Astrocyte of the cerebellum (primary cell): ENCODE measurements at regions not wholly inside any gene's neighbourhood (a gene's known extent, or its start where the extent isn't known, plus 50 kb on each side); places are given as distances from the start of the nearest gene placed in this dataset.
"Not testable (repeated sequence)": the region's sequence is repeated elsewhere in the genome, so short reads cannot be mapped to it uniquely, and the experiment has no call there.

ENCODE experiments used
- DNase-seq: peaks from one replicate; pipeline ENCODE4 v3.0.0-alpha.2; 2011; ENCODE audit warnings: low read depth
- H3K4me3 ChIP-seq: 2 replicates; pipeline ENCODE4 v1.5.1; 2011; ENCODE audit warnings: mild to moderate bottlenecking, low read depth, low read length, moderate library complexity
- in situ Hi-C: cut with HindIII; loops from 2 replicates; pipeline ENCODE4 v1.10.0; 2017; ENCODE audit warnings: low sequenced_read_pairs
- TF ChIP-seq, protein P1 (sequence below): IDR thresholded peaks from 2 replicates; pipeline ENCODE4 v1.5.1; 2012; ENCODE audit warnings: low read length, low read depth, moderate library complexity, mild to moderate bottlenecking; ENCODE audit errors: missing control alignments

DNA sequence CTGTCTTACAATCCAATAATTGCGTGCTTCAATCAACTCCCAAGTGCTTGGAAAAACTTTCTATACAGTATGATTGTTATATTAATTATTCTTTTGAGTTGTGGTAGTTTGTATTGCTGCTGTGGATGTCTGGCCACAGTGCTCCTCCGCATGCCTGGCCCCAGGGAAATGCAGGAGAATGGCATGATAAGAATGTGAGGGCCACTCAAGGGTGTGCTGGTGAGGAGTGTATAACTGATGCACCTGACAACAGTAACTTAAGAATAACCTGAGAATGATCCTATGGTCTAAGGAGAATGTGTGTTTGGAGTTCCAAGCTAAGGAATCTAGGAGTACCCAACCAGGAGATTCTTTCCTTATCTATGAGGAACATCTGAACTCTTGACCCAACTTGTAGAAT is 152.9 kb upstream of the APC start:
- DNase-seq = no peak
- TF ChIP-seq, protein P1, sequence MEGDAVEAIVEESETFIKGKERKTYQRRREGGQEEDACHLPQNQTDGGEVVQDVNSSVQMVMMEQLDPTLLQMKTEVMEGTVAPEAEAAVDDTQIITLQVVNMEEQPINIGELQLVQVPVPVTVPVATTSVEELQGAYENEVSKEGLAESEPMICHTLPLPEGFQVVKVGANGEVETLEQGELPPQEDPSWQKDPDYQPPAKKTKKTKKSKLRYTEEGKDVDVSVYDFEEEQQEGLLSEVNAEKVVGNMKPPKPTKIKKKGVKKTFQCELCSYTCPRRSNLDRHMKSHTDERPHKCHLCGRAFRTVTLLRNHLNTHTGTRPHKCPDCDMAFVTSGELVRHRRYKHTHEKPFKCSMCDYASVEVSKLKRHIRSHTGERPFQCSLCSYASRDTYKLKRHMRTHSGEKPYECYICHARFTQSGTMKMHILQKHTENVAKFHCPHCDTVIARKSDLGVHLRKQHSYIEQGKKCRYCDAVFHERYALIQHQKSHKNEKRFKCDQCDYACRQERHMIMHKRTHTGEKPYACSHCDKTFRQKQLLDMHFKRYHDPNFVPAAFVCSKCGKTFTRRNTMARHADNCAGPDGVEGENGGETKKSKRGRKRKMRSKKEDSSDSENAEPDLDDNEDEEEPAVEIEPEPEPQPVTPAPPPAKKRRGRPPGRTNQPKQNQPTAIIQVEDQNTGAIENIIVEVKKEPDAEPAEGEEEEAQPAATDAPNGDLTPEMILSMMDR = no peak
- in situ Hi-C loops = no loop called here
- H3K4me3 ChIP-seq = no peak overlapping the region

DNA sequence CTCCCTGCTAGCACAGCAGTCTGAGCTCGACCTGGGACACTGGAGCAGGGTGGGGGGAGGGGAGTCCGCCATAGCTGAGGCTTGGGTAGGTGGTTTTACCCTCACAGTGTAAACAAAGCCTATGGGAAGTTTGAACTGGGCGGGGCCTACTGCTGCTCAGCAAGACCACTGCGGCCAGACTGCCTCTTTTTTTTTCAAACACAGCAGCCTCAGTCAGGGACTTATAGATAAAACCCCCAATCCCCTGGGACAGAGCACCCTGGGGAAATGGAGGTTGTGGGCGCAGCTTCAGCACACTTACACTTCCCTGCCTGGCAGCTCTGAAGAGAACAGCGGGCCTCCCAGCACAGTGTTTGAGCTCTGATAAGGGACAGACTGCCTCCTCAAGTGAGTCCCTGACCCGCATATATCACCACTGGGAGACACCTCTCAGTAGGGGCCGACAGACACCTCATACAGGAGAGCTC is 151.1 kb upstream of the APC start:
- TF ChIP-seq, protein P1 = no peak
- no peak overlapping the region for H3K4me3 ChIP-seq
- DNase-seq = no peak
- in situ Hi-C loops = no loop called here

DNA sequence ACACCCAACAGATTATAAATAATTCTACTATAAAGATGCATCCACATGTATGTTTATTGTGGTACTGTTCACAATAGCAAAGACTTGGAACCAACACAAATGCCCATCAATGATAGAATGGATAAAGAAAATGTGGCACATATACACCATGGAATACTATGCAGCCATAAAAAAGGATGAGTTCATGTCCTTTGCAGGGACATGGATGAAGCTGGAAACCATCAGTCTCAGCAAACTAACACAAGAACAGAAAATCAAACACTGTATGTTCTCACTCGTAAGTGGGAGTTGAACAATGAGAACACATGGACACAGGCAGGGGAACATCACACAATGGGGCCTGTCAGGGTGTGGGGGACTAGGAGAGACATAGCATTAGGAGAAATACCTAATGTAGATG is 146.8 kb upstream of the APC start:
- H3K4me3 ChIP-seq, DNase-seq, in situ Hi-C loops: not testable (repeated sequence)

DNA sequence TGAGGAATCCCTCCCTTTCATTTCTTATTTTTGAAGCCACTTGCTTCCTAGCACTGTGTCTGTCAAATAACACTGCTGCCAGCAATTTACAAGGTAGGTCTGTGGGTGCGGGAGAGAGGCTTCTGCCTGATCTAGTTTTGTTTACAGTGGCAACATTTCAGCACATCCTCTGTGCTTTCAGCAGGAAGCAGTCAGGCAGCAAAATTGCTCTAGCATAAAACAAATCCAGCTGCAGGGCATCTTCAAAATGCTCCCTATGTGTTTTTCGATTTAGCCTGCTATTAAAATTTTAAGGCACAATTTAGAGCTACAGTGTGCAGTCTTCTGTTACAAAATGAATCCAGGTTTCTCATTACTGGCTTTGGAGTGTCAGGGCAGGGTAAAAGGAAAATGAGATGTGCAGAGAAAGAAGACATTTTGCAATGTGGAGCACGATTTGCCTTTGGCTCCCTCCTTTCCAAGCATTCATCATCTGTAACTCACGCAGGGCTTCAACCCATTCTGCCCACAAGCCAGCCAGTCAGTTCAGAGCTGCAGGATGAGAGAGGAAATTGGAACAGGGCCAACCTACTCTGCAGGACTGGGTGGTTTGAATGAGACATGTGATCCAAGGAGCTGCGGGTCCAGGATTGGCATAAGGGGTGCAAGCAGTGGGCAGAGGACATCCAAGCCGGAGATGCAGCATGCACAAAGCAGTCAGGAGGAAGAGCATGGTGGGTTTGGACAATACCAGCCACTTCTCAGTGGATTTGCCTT is 143.4 kb upstream of the APC start:
- in situ Hi-C loops = no loop called here
- TF ChIP-seq, protein P1 = no peak
- no peak overlapping the region for H3K4me3 ChIP-seq
- no peak for DNase-seq

DNA sequence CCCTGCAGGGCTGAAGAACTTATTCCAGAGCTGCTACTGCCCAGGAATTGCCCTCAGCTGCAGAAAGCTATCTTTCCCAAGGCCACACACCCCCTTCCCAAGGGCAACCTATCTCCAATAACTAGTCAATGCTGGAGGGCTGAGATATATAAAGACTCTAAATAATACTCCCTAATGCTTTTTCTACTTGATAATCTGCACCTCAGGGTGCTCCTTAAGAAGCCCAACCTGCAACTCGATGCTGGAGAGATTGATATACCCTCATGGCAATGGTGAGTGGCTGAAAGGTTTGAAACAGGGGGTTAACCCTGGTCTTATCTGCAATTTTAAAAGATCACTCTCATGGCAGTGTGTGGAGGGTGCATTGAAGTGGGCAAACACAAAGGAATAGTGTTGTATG is 142.7 kb upstream of the APC start:
- no peak for DNase-seq
- in situ Hi-C loops = no loop called here

DNA sequence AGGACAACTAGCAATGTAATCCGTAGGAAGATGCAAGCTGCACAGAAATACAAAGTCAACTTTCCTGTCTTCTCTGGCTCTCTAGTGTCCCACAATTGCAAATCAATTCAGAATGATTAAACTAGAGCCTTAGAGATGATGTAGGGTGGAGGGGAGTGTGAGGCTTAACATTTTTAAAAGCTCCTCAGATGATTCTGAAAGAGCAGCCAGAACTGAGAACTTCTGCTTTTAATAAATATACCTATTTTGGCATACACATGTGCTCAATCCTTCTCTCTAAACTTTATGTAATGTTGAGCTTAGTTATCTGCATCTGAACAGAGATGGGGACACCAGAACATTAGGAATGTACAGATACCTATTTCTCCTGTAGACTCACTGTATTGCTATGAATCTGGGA is 139.9 kb upstream of the APC start:
- in situ Hi-C loops = no loop called here
- DNase-seq = no peak
- no peak overlapping the region for H3K4me3 ChIP-seq
- TF ChIP-seq, protein P1 = no peak

More for the DNA sequence above, 142.7 kb upstream of the APC start:
- TF ChIP-seq, protein P1 = no peak
- H3K4me3 ChIP-seq = no peak overlapping the region

DNA sequence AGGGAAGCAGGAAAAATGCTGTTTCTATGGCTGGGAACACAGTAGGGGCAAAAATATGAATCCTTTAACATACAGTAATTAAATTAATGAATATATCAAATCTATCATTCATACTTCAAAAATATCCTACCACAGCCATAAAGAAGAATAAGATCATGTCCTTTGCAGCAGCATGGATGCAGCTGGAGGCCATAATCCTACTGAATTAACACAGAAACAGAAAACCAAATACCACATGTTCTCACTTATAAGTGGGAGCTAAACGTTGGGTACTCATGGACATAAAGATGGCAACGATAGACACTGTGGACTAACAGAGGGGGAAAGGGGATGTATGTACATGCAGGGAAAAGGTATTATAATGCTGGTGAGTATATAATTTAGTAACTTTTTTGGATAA is 137.2 kb upstream of the APC start:
- H3K4me3 ChIP-seq, DNase-seq, in situ Hi-C loops: not testable (repeated sequence)
